ENCODE measurements at regions not wholly inside any gene's neighbourhood (a gene's known extent, or its start where the extent isn't known, plus 50 kb on each side); places are given as distances from the start of the nearest gene placed in this dataset.
"Not testable (repeated sequence)": the region's sequence is repeated elsewhere in the genome, so short reads cannot be mapped to it uniquely, and the experiment has no call there.

GRCh38 chr18:70709144-70709543 lies 420.3 kb downstream of the SOCS6 start:
- DNase-seq = no peak

- no peak for DNase-seq
Observed at GRCh38 chr18:70705831-70706416, 417.1 kb downstream of the SOCS6 start.

GRCh38 chr18:70700496-70700895 lies 411.7 kb downstream of the SOCS6 start:
- DNase-seq = no peak

- DNase-seq = no peak
Observed at GRCh38 chr18:70698574-70698973, 409.7 kb downstream of the SOCS6 start.

- no peak for DNase-seq
Observed at GRCh38 chr18:70693246-70693645, 404.4 kb downstream of the SOCS6 start.

GRCh38 chr18:70689765-70690164 lies 400.9 kb downstream of the SOCS6 start:
- DNase-seq = not testable (repeated sequence)

- DNase-seq = no peak
Observed at GRCh38 chr18:70688286-70688685, 399.4 kb downstream of the SOCS6 start.

- no peak for DNase-seq
Observed at GRCh38 chr18:70684821-70685220, 396.0 kb downstream of the SOCS6 start.

GRCh38 chr18:70683263-70683662 lies 394.4 kb downstream of the SOCS6 start:
- peak; percentile 55 for DNase-seq

- no peak for DNase-seq
Observed at GRCh38 chr18:70674896-70675295, 386.1 kb downstream of the SOCS6 start.

GRCh38 chr18:70673831-70674230 lies 385.0 kb downstream of the SOCS6 start:
- no peak for DNase-seq

GRCh38 chr18:70672581-70672980 lies 383.7 kb downstream of the SOCS6 start:
- peak; percentile 72 for DNase-seq

GRCh38 chr18:70671889-70672565 lies 383.2 kb downstream of the SOCS6 start:
- peak; percentile 33 for DNase-seq

- DNase-seq = no peak
Observed at GRCh38 chr18:70666936-70667335, 378.1 kb downstream of the SOCS6 start.

- peak; percentile 37 for DNase-seq
Observed at GRCh38 chr18:70663141-70663540, 374.3 kb downstream of the SOCS6 start.

GRCh38 chr18:70662588-70662987 lies 373.7 kb downstream of the SOCS6 start:
- no peak for DNase-seq

GRCh38 chr18:70659036-70659925 lies 370.4 kb downstream of the SOCS6 start:
- DNase-seq = peak; percentile 73

- no peak for DNase-seq
Observed at GRCh38 chr18:70653671-70654070, 364.8 kb downstream of the SOCS6 start.

- no peak for DNase-seq
Observed at GRCh38 chr18:70650878-70651277, 362.0 kb downstream of the SOCS6 start.

GRCh38 chr18:70649683-70650082 lies 360.8 kb downstream of the SOCS6 start:
- no peak for DNase-seq

- no peak for DNase-seq
Observed at GRCh38 chr18:70645971-70646370, 357.1 kb downstream of the SOCS6 start.

- DNase-seq = no peak
Observed at GRCh38 chr18:70643812-70644211, 355.0 kb downstream of the SOCS6 start.

GRCh38 chr18:70641156-70641775 lies 352.4 kb downstream of the SOCS6 start:
- DNase-seq = no peak

Data from CD4-positive, alpha-beta T cell treated with Interleukin-21 for 1 hour (primary cell).